GM23338 (cell line): ENCODE measurements at regions not wholly inside any gene's neighbourhood (a gene's known extent, or its start where the extent isn't known, plus 50 kb on each side); places are given as distances from the start of the nearest gene placed in this dataset.

Source experiments
- ATAC-seq: fragments of 200-7000 bp; cut with Tn5 transposase; 3 replicates; pipeline ENCODE4 v1.9.1; 2020
- DNase-seq: peaks from one replicate; pipeline ENCODE4 v3.0.0-alpha.2; 2015; ENCODE audit warnings: low spot score
- H2AFZ ChIP-seq: fragments of 200-600 bp; sonication (generic); 2 replicates; pipeline ENCODE4 v1.8.0; 2016; ENCODE audit warnings: antibody characterized with exemption, mild to moderate bottlenecking, moderate library complexity
- H3F3A ChIP-seq: fragments of 200-600 bp; sonication (generic); replicated peaks from 2 replicates; pipeline ENCODE4 v1.8.0; 2017; ENCODE audit warnings: antibody characterized with exemption, mixed run types, low read depth
- H3K27ac ChIP-seq: fragments of 200-600 bp; sonication (generic); 2 replicates; pipeline ENCODE4 v1.6.1; 2016; ENCODE audit warnings: low read depth
- H3K27me3 ChIP-seq: fragments of 200-600 bp; sonication (generic); 2 replicates; pipeline ENCODE4 v1.8.0; 2016; ENCODE audit warnings: mild to moderate bottlenecking, mixed run types, moderate library complexity; ENCODE audit not compliant: insufficient read depth
- H3K36me3 ChIP-seq: fragments of 200-600 bp; sonication (generic); 2 replicates; pipeline ENCODE4 v1.8.0; 2016; ENCODE audit warnings: mild to moderate bottlenecking; ENCODE audit not compliant: insufficient read depth
- H3K4me1 ChIP-seq: fragments of 200-600 bp; sonication (generic); 2 replicates; pipeline ENCODE4 v1.8.0; 2016; ENCODE audit warnings: mild to moderate bottlenecking, moderate library complexity; ENCODE audit not compliant: insufficient read depth
- H3K4me2 ChIP-seq: fragments of 200-600 bp; sonication (generic); 2 replicates; pipeline ENCODE4 v1.7.1; 2017; ENCODE audit warnings: mixed run types
- H3K4me3 ChIP-seq: fragments of 200-600 bp; sonication (generic); 2 replicates; pipeline ENCODE4 v1.6.1; 2016; ENCODE audit warnings: mixed run types
- H3K79me2 ChIP-seq: fragments of 200-600 bp; sonication (generic); replicated peaks from 2 replicates; pipeline ENCODE4 v1.8.0; 2017; ENCODE audit warnings: mild to moderate bottlenecking; ENCODE audit not compliant: insufficient read depth
- H3K9me2 ChIP-seq: fragments of 200-600 bp; sonication (generic); 2 replicates; pipeline ENCODE4 v1.8.0; 2017; ENCODE audit not compliant: insufficient read depth
- H4K20me1 ChIP-seq: fragments of 200-600 bp; sonication (generic); replicated peaks from 2 replicates; pipeline ENCODE4 v1.8.0; 2017; ENCODE audit warnings: mild to moderate bottlenecking; ENCODE audit not compliant: insufficient read depth
- H3K27ac Mint-ChIP-seq: 2 replicates; pipeline ENCODE4 v1.8.0; 2020; ENCODE audit warnings: inconsistent platforms, mild to moderate bottlenecking, moderate library complexity, mixed read lengths
- H3K27me3 Mint-ChIP-seq: 3 replicates; pipeline ENCODE4 v1.8.0; 2022; ENCODE audit warnings: low read depth, mild to moderate bottlenecking, moderate library complexity, mixed read lengths, inconsistent platforms; ENCODE audit not compliant: insufficient read depth, poor library complexity
- H3K36me3 Mint-ChIP-seq: 3 replicates; pipeline ENCODE4 v1.8.0; 2021; ENCODE audit warnings: low read depth, mild to moderate bottlenecking, inconsistent platforms, moderate library complexity, mixed read lengths
- H3K4me1 Mint-ChIP-seq: 3 replicates; pipeline ENCODE4 v1.8.0; 2020; ENCODE audit warnings: mild to moderate bottlenecking, inconsistent platforms, mixed read lengths
- H3K4me3 Mint-ChIP-seq: 3 replicates; pipeline ENCODE4 v1.8.0; 2021; ENCODE audit warnings: moderate library complexity, mild to moderate bottlenecking, inconsistent platforms, mixed read lengths
- H3K9me3 Mint-ChIP-seq: 3 replicates; pipeline ENCODE4 v1.8.0; 2020; ENCODE audit warnings: moderate library complexity, mild to moderate bottlenecking, inconsistent platforms, mixed read lengths
- CREB1 ChIP-seq: fragments of 250-450 bp; sonication (Bioruptor Pico); IDR thresholded peaks from 2 replicates; pipeline ENCODE4 v1.5.0; 2020; ENCODE audit warnings: low read depth, mild to moderate bottlenecking, moderate library complexity
- EZH2 ChIP-seq: fragments of 200-600 bp; sonication (generic); IDR thresholded peaks from one replicate; pipeline ENCODE4 v1.8.0; 2017; ENCODE audit warnings: antibody characterized with exemption, mild to moderate bottlenecking, low read depth; ENCODE audit not compliant: unreplicated experiment
- POLR2AphosphoS5 ChIP-seq: IDR thresholded peaks from 2 replicates; pipeline ENCODE4 v1.6.1; 2016; ENCODE audit warnings: antibody characterized with exemption, low read depth
- STAT1 ChIP-seq: IDR thresholded peaks from one replicate; pipeline ENCODE4 v1.6.1; 2016; ENCODE audit warnings: antibody characterized with exemption; ENCODE audit not compliant: unreplicated experiment
- ZNF114 ChIP-seq: fragments of 250-450 bp; sonication (Bioruptor Pico); IDR thresholded peaks from 2 replicates; pipeline ENCODE4 v1.5.0; 2020; ENCODE audit warnings: mild to moderate bottlenecking, moderate library complexity
- TF ChIP-seq, protein P1 (sequence below): fragments of 250-450 bp; sonication (Bioruptor Pico); IDR thresholded peaks from 2 replicates; pipeline ENCODE4 v1.5.0; 2020; ENCODE audit warnings: mild to moderate bottlenecking, moderate library complexity
- TF ChIP-seq, protein P2 (sequence below), 2 experiments: fragments of 200-600 bp in 1 of 2; sonication (generic) in 1 of 2; conservative IDR thresholded peaks; 2 replicates each; pipeline versions ENCODE4 v1.5.1 to v1.6.1; 2016 to 2017; ENCODE audit warnings: antibody characterized with exemption in 2 of 2, low read depth in 2 of 2, mild to moderate bottlenecking in 2 of 2, moderate library complexity in 1 of 2
- TF ChIP-seq, protein P3 (sequence below): IDR thresholded peaks from one replicate; pipeline ENCODE4 v1.6.1; 2018; ENCODE audit warnings: antibody characterized with exemption; ENCODE audit not compliant: unreplicated experiment
- TF ChIP-seq, protein P4 (sequence below): IDR thresholded peaks from 2 replicates; pipeline ENCODE4 v1.6.1; 2016; ENCODE audit warnings: antibody characterized with exemption

DNA sequence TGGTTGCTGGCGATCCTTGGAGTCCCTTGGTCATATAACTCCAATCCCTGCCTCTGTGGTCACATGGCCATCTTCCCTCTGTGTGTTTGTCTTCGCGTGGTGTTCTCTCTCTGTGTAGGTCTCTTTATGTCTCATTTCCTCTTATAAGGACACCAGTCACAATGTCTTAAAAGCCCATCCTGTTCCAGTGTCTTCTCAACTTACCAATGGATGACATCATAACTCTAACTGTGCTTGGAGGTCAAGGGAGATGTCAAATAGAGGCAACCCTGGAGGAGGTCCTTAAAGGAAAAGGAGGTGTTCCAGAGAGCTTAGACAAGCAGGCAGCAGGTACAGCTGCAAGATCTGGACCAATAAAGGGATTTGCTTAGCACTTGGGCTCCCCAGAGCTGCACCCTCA lies 143.0 kb downstream of the BUB3 start (continued):
- TF ChIP-seq, protein P1, sequence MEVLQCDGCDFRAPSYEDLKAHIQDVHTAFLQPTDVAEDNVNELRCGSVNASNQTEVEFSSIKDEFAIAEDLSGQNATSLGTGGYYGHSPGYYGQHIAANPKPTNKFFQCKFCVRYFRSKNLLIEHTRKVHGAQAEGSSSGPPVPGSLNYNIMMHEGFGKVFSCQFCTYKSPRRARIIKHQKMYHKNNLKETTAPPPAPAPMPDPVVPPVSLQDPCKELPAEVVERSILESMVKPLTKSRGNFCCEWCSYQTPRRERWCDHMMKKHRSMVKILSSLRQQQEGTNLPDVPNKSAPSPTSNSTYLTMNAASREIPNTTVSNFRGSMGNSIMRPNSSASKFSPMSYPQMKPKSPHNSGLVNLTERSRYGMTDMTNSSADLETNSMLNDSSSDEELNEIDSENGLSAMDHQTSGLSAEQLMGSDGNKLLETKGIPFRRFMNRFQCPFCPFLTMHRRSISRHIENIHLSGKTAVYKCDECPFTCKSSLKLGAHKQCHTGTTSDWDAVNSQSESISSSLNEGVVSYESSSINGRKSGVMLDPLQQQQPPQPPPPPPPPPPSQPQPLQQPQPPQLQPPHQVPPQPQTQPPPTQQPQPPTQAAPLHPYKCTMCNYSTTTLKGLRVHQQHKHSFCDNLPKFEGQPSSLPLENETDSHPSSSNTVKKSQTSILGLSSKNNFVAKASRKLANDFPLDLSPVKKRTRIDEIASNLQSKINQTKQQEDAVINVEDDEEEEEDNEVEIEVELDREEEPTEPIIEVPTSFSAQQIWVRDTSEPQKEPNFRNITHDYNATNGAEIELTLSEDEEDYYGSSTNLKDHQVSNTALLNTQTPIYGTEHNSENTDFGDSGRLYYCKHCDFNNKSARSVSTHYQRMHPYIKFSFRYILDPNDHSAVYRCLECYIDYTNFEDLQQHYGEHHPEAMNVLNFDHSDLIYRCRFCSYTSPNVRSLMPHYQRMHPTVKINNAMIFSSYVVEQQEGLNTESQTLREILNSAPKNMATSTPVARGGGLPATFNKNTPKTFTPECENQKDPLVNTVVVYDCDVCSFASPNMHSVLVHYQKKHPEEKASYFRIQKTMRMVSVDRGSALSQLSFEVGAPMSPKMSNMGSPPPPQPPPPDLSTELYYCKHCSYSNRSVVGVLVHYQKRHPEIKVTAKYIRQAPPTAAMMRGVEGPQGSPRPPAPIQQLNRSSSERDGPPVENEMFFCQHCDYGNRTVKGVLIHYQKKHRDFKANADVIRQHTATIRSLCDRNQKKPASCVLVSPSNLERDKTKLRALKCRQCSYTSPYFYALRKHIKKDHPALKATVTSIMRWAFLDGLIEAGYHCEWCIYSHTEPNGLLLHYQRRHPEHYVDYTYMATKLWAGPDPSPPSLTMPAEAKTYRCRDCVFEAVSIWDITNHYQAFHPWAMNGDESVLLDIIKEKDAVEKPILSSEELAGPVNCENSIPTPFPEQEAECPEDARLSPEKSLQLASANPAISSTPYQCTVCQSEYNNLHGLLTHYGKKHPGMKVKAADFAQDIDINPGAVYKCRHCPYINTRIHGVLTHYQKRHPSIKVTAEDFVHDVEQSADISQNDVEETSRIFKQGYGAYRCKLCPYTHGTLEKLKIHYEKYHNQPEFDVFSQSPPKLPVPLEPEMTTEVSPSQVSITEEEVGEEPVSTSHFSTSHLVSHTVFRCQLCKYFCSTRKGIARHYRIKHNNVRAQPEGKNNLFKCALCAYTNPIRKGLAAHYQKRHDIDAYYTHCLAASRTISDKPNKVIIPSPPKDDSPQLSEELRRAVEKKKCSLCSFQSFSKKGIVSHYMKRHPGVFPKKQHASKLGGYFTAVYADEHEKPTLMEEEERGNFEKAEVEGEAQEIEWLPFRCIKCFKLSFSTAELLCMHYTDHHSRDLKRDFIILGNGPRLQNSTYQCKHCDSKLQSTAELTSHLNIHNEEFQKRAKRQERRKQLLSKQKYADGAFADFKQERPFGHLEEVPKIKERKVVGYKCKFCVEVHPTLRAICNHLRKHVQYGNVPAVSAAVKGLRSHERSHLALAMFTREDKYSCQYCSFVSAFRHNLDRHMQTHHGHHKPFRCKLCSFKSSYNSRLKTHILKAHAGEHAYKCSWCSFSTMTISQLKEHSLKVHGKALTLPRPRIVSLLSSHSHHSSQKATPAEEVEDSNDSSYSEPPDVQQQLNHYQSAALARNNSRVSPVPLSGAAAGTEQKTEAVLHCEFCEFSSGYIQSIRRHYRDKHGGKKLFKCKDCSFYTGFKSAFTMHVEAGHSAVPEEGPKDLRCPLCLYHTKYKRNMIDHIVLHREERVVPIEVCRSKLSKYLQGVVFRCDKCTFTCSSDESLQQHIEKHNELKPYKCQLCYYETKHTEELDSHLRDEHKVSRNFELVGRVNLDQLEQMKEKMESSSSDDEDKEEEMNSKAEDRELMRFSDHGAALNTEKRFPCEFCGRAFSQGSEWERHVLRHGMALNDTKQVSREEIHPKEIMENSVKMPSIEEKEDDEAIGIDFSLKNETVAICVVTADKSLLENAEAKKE: no peak
- TF ChIP-seq, protein P2, sequence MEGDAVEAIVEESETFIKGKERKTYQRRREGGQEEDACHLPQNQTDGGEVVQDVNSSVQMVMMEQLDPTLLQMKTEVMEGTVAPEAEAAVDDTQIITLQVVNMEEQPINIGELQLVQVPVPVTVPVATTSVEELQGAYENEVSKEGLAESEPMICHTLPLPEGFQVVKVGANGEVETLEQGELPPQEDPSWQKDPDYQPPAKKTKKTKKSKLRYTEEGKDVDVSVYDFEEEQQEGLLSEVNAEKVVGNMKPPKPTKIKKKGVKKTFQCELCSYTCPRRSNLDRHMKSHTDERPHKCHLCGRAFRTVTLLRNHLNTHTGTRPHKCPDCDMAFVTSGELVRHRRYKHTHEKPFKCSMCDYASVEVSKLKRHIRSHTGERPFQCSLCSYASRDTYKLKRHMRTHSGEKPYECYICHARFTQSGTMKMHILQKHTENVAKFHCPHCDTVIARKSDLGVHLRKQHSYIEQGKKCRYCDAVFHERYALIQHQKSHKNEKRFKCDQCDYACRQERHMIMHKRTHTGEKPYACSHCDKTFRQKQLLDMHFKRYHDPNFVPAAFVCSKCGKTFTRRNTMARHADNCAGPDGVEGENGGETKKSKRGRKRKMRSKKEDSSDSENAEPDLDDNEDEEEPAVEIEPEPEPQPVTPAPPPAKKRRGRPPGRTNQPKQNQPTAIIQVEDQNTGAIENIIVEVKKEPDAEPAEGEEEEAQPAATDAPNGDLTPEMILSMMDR (conservative IDR thresholded peaks at IDR 0.05; ENCODE audit: low read depth in 2 of 2): no peak
- TF ChIP-seq STAT1 (no peak), CREB1 (CRISPR knock-in tag) (no peak), POLR2AphosphoS5 (no peak), EZH2 (no peak)

DNA sequence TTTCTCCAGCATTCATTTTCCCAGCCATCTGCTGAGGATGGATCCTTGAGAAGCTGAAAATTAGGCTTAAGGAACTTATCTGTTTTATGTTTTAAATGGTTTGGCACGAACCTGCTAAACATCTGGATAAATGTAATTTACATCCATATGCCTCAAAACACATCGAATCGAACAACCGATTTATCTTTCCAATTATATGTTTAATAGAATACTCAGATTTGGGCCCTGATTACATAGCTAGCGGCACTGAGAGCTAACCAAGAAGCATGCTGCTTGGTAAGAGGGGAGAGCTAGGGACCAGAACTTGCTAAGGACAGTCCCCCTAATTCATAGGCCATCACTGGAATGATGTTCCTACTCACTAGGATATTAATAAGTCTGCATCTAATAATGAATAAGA lies 144.4 kb downstream of the BUB3 start:
- TF ChIP-seq, protein P3, sequence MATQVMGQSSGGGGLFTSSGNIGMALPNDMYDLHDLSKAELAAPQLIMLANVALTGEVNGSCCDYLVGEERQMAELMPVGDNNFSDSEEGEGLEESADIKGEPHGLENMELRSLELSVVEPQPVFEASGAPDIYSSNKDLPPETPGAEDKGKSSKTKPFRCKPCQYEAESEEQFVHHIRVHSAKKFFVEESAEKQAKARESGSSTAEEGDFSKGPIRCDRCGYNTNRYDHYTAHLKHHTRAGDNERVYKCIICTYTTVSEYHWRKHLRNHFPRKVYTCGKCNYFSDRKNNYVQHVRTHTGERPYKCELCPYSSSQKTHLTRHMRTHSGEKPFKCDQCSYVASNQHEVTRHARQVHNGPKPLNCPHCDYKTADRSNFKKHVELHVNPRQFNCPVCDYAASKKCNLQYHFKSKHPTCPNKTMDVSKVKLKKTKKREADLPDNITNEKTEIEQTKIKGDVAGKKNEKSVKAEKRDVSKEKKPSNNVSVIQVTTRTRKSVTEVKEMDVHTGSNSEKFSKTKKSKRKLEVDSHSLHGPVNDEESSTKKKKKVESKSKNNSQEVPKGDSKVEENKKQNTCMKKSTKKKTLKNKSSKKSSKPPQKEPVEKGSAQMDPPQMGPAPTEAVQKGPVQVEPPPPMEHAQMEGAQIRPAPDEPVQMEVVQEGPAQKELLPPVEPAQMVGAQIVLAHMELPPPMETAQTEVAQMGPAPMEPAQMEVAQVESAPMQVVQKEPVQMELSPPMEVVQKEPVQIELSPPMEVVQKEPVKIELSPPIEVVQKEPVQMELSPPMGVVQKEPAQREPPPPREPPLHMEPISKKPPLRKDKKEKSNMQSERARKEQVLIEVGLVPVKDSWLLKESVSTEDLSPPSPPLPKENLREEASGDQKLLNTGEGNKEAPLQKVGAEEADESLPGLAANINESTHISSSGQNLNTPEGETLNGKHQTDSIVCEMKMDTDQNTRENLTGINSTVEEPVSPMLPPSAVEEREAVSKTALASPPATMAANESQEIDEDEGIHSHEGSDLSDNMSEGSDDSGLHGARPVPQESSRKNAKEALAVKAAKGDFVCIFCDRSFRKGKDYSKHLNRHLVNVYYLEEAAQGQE: no peak
- TF ChIP-seq STAT1 (no peak), POLR2AphosphoS5 (no peak), ZNF114 (no peak)
- TF ChIP-seq, protein P4, sequence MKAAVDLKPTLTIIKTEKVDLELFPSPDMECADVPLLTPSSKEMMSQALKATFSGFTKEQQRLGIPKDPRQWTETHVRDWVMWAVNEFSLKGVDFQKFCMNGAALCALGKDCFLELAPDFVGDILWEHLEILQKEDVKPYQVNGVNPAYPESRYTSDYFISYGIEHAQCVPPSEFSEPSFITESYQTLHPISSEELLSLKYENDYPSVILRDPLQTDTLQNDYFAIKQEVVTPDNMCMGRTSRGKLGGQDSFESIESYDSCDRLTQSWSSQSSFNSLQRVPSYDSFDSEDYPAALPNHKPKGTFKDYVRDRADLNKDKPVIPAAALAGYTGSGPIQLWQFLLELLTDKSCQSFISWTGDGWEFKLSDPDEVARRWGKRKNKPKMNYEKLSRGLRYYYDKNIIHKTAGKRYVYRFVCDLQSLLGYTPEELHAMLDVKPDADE: no peak

More for the DNA sequence above, 144.4 kb downstream of the BUB3 start:
- no peak for ATAC-seq
- no peaks in the 10 kb centered on the region for H3K36me3 ChIP-seq
- H4K20me1 ChIP-seq: no peaks in the 10 kb centered on the region
- DNase-seq: no peak
- H3K79me2 ChIP-seq: no peaks in the 10 kb centered on the region
- Mint-ChIP-seq H3K27me3 (peaks cover 5% of the 10 kb centered on the region), H3K36me3 (peaks cover 17% of the 10 kb centered on the region; the same call in 2 of the 3 replicates), H3K4me1 (peaks cover 2% of the 10 kb centered on the region; the same call in 2 of the 3 replicates), H3K27ac (no peak overlapping the region), H3K9me3 (peaks cover 16% of the 10 kb centered on the region), H3K4me3 (no peak overlapping the region)
- no peak overlapping the region for H2AFZ ChIP-seq
- H3K4me1 ChIP-seq: no peaks in the 10 kb centered on the region
- no peak overlapping the region for H3K4me3 ChIP-seq
- no peaks in the 10 kb centered on the region for H3F3A ChIP-seq
- H3K27me3 ChIP-seq: no peaks in the 10 kb centered on the region
- no peak overlapping the region for H3K27ac ChIP-seq
- H3K4me2 ChIP-seq: no peak overlapping the region
- peaks cover 7% of the 10 kb centered on the region; the same call in 1 of the 2 replicates for H3K9me2 ChIP-seq
